Fibroblast of villous mesenchyme (primary cell): ENCODE measurements at regions not wholly inside any gene's neighbourhood (a gene's known extent, or its start where the extent isn't known, plus 50 kb on each side); places are given as distances from the start of the nearest gene placed in this dataset.
"Not testable (repeated sequence)": the region's sequence is repeated elsewhere in the genome, so short reads cannot be mapped to it uniquely, and the experiment has no call there.

ENCODE experiments used
- DNase-seq: peaks from one replicate; pipeline ENCODE4 v3.0.0-alpha.2; 2010; ENCODE audit warnings: low read depth
- H3K4me3 ChIP-seq: 2 replicates; pipeline ENCODE4 v1.5.1; 2011; ENCODE audit warnings: low read depth, mild to moderate bottlenecking, low read length
- CTCF ChIP-seq: IDR thresholded peaks from 2 replicates; pipeline ENCODE4 v1.5.1; 2012; ENCODE audit warnings: low read depth, mild to moderate bottlenecking, low read length; ENCODE audit not compliant: insufficient read depth

DNA sequence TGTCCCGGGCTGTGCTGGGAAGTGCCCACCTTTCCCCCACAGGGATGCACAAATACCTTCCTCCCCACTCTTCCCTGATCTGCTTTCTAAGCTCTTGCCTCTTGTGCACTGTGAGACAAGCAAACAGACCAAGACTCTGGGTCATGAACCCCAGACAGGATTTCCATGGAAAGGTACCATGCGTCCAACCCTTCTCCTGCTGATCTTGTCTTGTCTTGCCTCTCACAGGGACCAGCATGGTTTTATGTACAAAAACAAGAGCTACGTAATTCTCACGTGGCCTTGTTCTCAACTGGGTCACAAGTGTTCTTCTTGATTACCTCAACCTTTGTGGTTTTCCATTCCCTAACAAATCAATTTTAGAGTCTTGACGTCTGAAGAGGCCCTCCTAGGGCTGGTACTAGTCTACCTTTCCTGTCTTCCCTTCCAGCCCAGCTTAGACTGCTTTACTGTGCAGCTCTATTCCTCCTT is 176.5 kb upstream of the MAP3K1 start:
- TF ChIP-seq CTCF: no peak
- no peak overlapping the region for H3K4me3 ChIP-seq
- DNase-seq: no peak

DNA sequence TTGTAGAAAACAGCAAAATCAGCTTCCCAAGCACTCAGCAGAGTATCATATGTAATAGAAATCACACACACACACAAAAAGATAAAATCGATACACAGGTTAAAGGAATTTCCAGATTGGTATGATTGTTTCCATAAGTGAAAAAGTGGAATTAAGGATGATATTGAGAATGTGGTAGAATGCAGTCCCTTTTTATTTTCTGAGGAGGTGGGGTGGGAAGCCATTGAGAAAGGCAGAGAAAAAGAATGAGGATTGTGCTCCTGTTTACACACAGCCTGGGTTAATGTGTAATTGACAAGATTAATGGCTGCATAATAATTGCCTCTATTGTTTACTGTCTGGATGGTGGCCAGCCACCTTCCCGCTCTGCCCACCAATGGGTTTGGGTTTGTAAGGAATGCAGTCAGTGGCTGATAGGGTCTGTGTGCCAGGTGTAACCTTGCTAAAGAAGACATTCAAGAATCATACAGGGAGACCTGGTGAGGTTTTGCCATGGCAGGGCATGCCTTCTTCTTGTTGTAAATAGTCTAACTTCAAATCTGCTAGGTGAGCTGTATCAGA is 177.2 kb upstream of the MAP3K1 start:
- TF ChIP-seq CTCF: no peak
- no peak for DNase-seq

DNA sequence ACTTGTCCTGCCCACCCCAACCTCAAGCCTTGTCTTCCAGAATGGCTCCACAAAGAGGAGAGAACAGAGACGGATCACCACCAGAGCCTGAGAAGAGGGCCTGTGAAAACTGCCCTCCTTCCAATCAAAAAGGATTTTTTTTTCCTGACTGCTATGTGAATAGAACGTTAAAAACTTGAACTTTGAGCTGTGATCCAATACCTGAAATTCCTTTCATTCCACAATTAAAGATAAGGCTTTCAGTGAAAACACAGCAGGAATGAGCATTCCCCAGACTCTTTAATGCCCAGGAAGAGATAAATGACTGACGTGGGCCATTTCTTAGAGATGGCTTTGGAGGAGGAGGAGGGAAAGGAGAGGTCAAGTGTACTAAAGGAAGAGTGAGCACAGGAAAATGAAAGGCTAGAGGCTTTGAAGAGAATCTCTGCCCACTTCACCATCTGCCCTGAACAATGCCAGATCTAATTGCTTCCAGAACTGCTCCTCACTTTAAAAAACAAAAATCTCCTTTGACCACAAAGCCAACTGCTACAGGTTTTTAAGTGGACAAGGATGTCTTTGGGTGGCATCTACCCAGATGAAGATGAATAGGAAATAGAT is 177.9 kb upstream of the MAP3K1 start:
- H3K4me3 ChIP-seq: no peak overlapping the region
- peak; percentile 23 for DNase-seq
- TF ChIP-seq CTCF: no peak

More for the DNA sequence above, 177.2 kb upstream of the MAP3K1 start:
- no peak overlapping the region for H3K4me3 ChIP-seq

- TF ChIP-seq CTCF: no peak
These were observed 181.4 kb upstream of the MAP3K1 start for GRCh38 chr5:56633950-56634349.

DNA sequence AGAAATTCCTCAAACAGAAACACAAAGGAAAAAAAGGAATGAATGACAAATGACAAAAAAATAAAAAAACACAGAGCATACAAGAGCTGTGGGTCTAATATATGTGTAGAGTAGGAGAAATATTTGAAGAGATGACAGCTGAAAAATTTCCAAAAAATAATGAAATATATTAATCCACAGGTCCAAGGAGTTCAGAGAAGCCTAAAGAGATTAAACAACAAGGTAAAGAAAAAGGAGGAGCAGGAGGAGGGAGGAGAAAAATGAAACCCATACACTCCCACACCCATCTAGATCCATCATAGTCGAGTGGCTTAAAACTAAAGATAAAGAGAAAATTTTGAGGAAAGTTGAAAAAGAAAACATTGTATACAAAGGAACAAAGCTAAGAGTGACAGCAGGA is 182.4 kb upstream of the MAP3K1 start:
- no peak for DNase-seq
- no peak overlapping the region for H3K4me3 ChIP-seq
- TF ChIP-seq CTCF: no peak

More at GRCh38 chr5:56633950-56634349, 181.4 kb upstream of the MAP3K1 start:
- no peak for DNase-seq
- no peak overlapping the region for H3K4me3 ChIP-seq

GRCh38 chr5:56632199-56632598 is 183.2 kb upstream of the MAP3K1 start:
- no peak for DNase-seq
- no peak for TF ChIP-seq CTCF
- no peak overlapping the region for H3K4me3 ChIP-seq

- H3K4me3 ChIP-seq: no peak overlapping the region
- DNase-seq: no peak
- no peak for TF ChIP-seq CTCF
These were observed 183.6 kb upstream of the MAP3K1 start for GRCh38 chr5:56631719-56632118.

GRCh38 chr5:56628616-56629015 is 186.7 kb upstream of the MAP3K1 start:
- not testable (repeated sequence) for H3K4me3 ChIP-seq, DNase-seq
